ENCODE measurements at regions not wholly inside any gene's neighbourhood (a gene's known extent, or its start where the extent isn't known, plus 50 kb on each side); places are given as distances from the start of the nearest gene placed in this dataset.

- Histone ChIP-seq H3K4me3 (ENCODE audit: low read length in 2 of 2) (no peak overlapping the region), H3K9ac (ENCODE audit: low read depth in 1 of 2, low read length in 2 of 2) (no peak overlapping the region), H3K36me3 (ENCODE audit: control insufficient read depth in 2 of 2, insufficient read depth in 2 of 2, low read length in 2 of 2) (no peaks in the 10 kb centered on the region), H3K27ac (ENCODE audit: low read depth in 2 of 2, low read length in 2 of 2) (no peak overlapping the region), H3K9me3 (ENCODE audit: control insufficient read depth in 2 of 2, low read length in 2 of 2) (no peaks in the 10 kb centered on the region), H3K27me3 (ENCODE audit: control insufficient read depth in 2 of 2, insufficient read depth in 2 of 2, low read length in 2 of 2) (no peaks in the 10 kb centered on the region), H3K4me1 (ENCODE audit: control insufficient read depth in 2 of 2, insufficient read depth in 2 of 2, low read length in 2 of 2) (no peaks in the 10 kb centered on the region)
Observed at GRCh38 chr5:87155106-87155505, 112.6 kb upstream of the RASA1 start.

- H3K4me3 ChIP-seq (ENCODE audit: low read length in 2 of 2), result no peak overlapping the region
- no peaks in the 10 kb centered on the region for H3K9me3 ChIP-seq (ENCODE audit: control insufficient read depth in 2 of 2, low read length in 2 of 2)
- no peak overlapping the region for H3K27ac ChIP-seq (ENCODE audit: low read depth in 2 of 2, low read length in 2 of 2)
- H3K9ac ChIP-seq (ENCODE audit: low read depth in 1 of 2, low read length in 2 of 2), result no peak overlapping the region
- H3K4me1 ChIP-seq (ENCODE audit: control insufficient read depth in 2 of 2, insufficient read depth in 2 of 2, low read length in 2 of 2), result no peaks in the 10 kb centered on the region
- H3K36me3 ChIP-seq (ENCODE audit: control insufficient read depth in 2 of 2, insufficient read depth in 2 of 2, low read length in 2 of 2), result no peaks in the 10 kb centered on the region
- no peaks in the 10 kb centered on the region for H3K27me3 ChIP-seq (ENCODE audit: control insufficient read depth in 2 of 2, insufficient read depth in 2 of 2, low read length in 2 of 2)
Observed at GRCh38 chr5:87156631-87157030, 111.1 kb upstream of the RASA1 start.

- Histone ChIP-seq H3K4me3 (ENCODE audit: low read length in 2 of 2) (no peak overlapping the region), H3K27ac (ENCODE audit: low read depth in 2 of 2, low read length in 2 of 2) (no peak overlapping the region), H3K36me3 (ENCODE audit: control insufficient read depth in 2 of 2, insufficient read depth in 2 of 2, low read length in 2 of 2) (no peaks in the 10 kb centered on the region), H3K27me3 (ENCODE audit: control insufficient read depth in 2 of 2, insufficient read depth in 2 of 2, low read length in 2 of 2) (no peaks in the 10 kb centered on the region), H3K9ac (ENCODE audit: low read depth in 1 of 2, low read length in 2 of 2) (no peak overlapping the region), H3K4me1 (ENCODE audit: control insufficient read depth in 2 of 2, insufficient read depth in 2 of 2, low read length in 2 of 2) (no peaks in the 10 kb centered on the region), H3K9me3 (ENCODE audit: control insufficient read depth in 2 of 2, low read length in 2 of 2) (no peaks in the 10 kb centered on the region)
Observed at GRCh38 chr5:87164409-87164808, 103.3 kb upstream of the RASA1 start.

- H3K4me3 ChIP-seq (ENCODE audit: low read length in 2 of 2), result no peak overlapping the region
- H3K4me1 ChIP-seq (ENCODE audit: control insufficient read depth in 2 of 2, insufficient read depth in 2 of 2, low read length in 2 of 2), result no peaks in the 10 kb centered on the region
- no peak overlapping the region for H3K27ac ChIP-seq (ENCODE audit: low read depth in 2 of 2, low read length in 2 of 2)
- no peak overlapping the region for H3K9ac ChIP-seq (ENCODE audit: low read depth in 1 of 2, low read length in 2 of 2)
- no peaks in the 10 kb centered on the region for H3K9me3 ChIP-seq (ENCODE audit: control insufficient read depth in 2 of 2, low read length in 2 of 2)
- no peaks in the 10 kb centered on the region for H3K36me3 ChIP-seq (ENCODE audit: control insufficient read depth in 2 of 2, insufficient read depth in 2 of 2, low read length in 2 of 2)
- H3K27me3 ChIP-seq (ENCODE audit: control insufficient read depth in 2 of 2, insufficient read depth in 2 of 2, low read length in 2 of 2), result no peaks in the 10 kb centered on the region
Observed at GRCh38 chr5:87169300-87169991, 98.2 kb upstream of the RASA1 start.

GRCh38 chr5:87170799-87171198, 96.9 kb upstream of the RASA1 start:
- no peak overlapping the region for H3K4me3 ChIP-seq (ENCODE audit: low read length in 2 of 2)
- no peak overlapping the region for H3K27ac ChIP-seq (ENCODE audit: low read depth in 2 of 2, low read length in 2 of 2)
- no peaks in the 10 kb centered on the region for H3K36me3 ChIP-seq (ENCODE audit: control insufficient read depth in 2 of 2, insufficient read depth in 2 of 2, low read length in 2 of 2)
- H3K27me3 ChIP-seq (ENCODE audit: control insufficient read depth in 2 of 2, insufficient read depth in 2 of 2, low read length in 2 of 2), result no peaks in the 10 kb centered on the region
- no peaks in the 10 kb centered on the region for H3K4me1 ChIP-seq (ENCODE audit: control insufficient read depth in 2 of 2, insufficient read depth in 2 of 2, low read length in 2 of 2)
- no peak overlapping the region for H3K9ac ChIP-seq (ENCODE audit: low read depth in 1 of 2, low read length in 2 of 2)
- no peaks in the 10 kb centered on the region for H3K9me3 ChIP-seq (ENCODE audit: control insufficient read depth in 2 of 2, low read length in 2 of 2)

- Histone ChIP-seq H3K4me3 (ENCODE audit: low read length in 2 of 2) (no peak overlapping the region), H3K9me3 (ENCODE audit: control insufficient read depth in 2 of 2, low read length in 2 of 2) (no peaks in the 10 kb centered on the region), H3K9ac (ENCODE audit: low read depth in 1 of 2, low read length in 2 of 2) (no peak overlapping the region), H3K36me3 (ENCODE audit: control insufficient read depth in 2 of 2, insufficient read depth in 2 of 2, low read length in 2 of 2) (no peaks in the 10 kb centered on the region), H3K27me3 (ENCODE audit: control insufficient read depth in 2 of 2, insufficient read depth in 2 of 2, low read length in 2 of 2) (no peaks in the 10 kb centered on the region), H3K4me1 (ENCODE audit: control insufficient read depth in 2 of 2, insufficient read depth in 2 of 2, low read length in 2 of 2) (no peaks in the 10 kb centered on the region), H3K27ac (ENCODE audit: low read depth in 2 of 2, low read length in 2 of 2) (no peak overlapping the region)
Observed at GRCh38 chr5:87182649-87183048, 85.0 kb upstream of the RASA1 start.

- Histone ChIP-seq H3K36me3 (ENCODE audit: control insufficient read depth in 2 of 2, insufficient read depth in 2 of 2, low read length in 2 of 2) (no peaks in the 10 kb centered on the region), H3K9me3 (ENCODE audit: control insufficient read depth in 2 of 2, low read length in 2 of 2) (no peaks in the 10 kb centered on the region), H3K4me3 (ENCODE audit: low read length in 2 of 2) (no peak overlapping the region), H3K4me1 (ENCODE audit: control insufficient read depth in 2 of 2, insufficient read depth in 2 of 2, low read length in 2 of 2) (no peaks in the 10 kb centered on the region), H3K9ac (ENCODE audit: low read depth in 1 of 2, low read length in 2 of 2) (no peak overlapping the region), H3K27ac (ENCODE audit: low read depth in 2 of 2, low read length in 2 of 2) (no peak overlapping the region), H3K27me3 (ENCODE audit: control insufficient read depth in 2 of 2, insufficient read depth in 2 of 2, low read length in 2 of 2) (no peaks in the 10 kb centered on the region)
Observed at GRCh38 chr5:87183896-87184295, 83.8 kb upstream of the RASA1 start.

GRCh38 chr5:87184605-87185004, 83.1 kb upstream of the RASA1 start:
- H3K27me3 ChIP-seq (ENCODE audit: control insufficient read depth in 2 of 2, insufficient read depth in 2 of 2, low read length in 2 of 2), result no peaks in the 10 kb centered on the region
- H3K27ac ChIP-seq (ENCODE audit: low read depth in 2 of 2, low read length in 2 of 2), result no peak overlapping the region
- H3K36me3 ChIP-seq (ENCODE audit: control insufficient read depth in 2 of 2, insufficient read depth in 2 of 2, low read length in 2 of 2), result no peaks in the 10 kb centered on the region
- H3K9me3 ChIP-seq (ENCODE audit: control insufficient read depth in 2 of 2, low read length in 2 of 2), result no peaks in the 10 kb centered on the region
- no peak overlapping the region for H3K4me3 ChIP-seq (ENCODE audit: low read length in 2 of 2)
- H3K9ac ChIP-seq (ENCODE audit: low read depth in 1 of 2, low read length in 2 of 2), result no peak overlapping the region
- H3K4me1 ChIP-seq (ENCODE audit: control insufficient read depth in 2 of 2, insufficient read depth in 2 of 2, low read length in 2 of 2), result no peaks in the 10 kb centered on the region

- no peak overlapping the region for H3K27ac ChIP-seq (ENCODE audit: low read depth in 2 of 2, low read length in 2 of 2)
- no peaks in the 10 kb centered on the region for H3K27me3 ChIP-seq (ENCODE audit: control insufficient read depth in 2 of 2, insufficient read depth in 2 of 2, low read length in 2 of 2)
- no peaks in the 10 kb centered on the region for H3K4me1 ChIP-seq (ENCODE audit: control insufficient read depth in 2 of 2, insufficient read depth in 2 of 2, low read length in 2 of 2)
- H3K4me3 ChIP-seq (ENCODE audit: low read length in 2 of 2), result no peak overlapping the region
- H3K9me3 ChIP-seq (ENCODE audit: control insufficient read depth in 2 of 2, low read length in 2 of 2), result no peaks in the 10 kb centered on the region
- no peak overlapping the region for H3K9ac ChIP-seq (ENCODE audit: low read depth in 1 of 2, low read length in 2 of 2)
- no peaks in the 10 kb centered on the region for H3K36me3 ChIP-seq (ENCODE audit: control insufficient read depth in 2 of 2, insufficient read depth in 2 of 2, low read length in 2 of 2)
Observed at GRCh38 chr5:87185838-87186237, 81.8 kb upstream of the RASA1 start.

- H3K9ac ChIP-seq (ENCODE audit: low read depth in 1 of 2, low read length in 2 of 2), result no peak overlapping the region
- H3K27ac ChIP-seq (ENCODE audit: low read depth in 2 of 2, low read length in 2 of 2), result no peak overlapping the region
- no peaks in the 10 kb centered on the region for H3K27me3 ChIP-seq (ENCODE audit: control insufficient read depth in 2 of 2, insufficient read depth in 2 of 2, low read length in 2 of 2)
- no peaks in the 10 kb centered on the region for H3K4me1 ChIP-seq (ENCODE audit: control insufficient read depth in 2 of 2, insufficient read depth in 2 of 2, low read length in 2 of 2)
- H3K36me3 ChIP-seq (ENCODE audit: control insufficient read depth in 2 of 2, insufficient read depth in 2 of 2, low read length in 2 of 2), result no peaks in the 10 kb centered on the region
- H3K9me3 ChIP-seq (ENCODE audit: control insufficient read depth in 2 of 2, low read length in 2 of 2), result no peaks in the 10 kb centered on the region
- no peak overlapping the region for H3K4me3 ChIP-seq (ENCODE audit: low read length in 2 of 2)
Observed at GRCh38 chr5:87188391-87188790, 79.3 kb upstream of the RASA1 start.

GRCh38 chr5:87190041-87190440, 77.6 kb upstream of the RASA1 start:
- H3K36me3 ChIP-seq (ENCODE audit: control insufficient read depth in 2 of 2, insufficient read depth in 2 of 2, low read length in 2 of 2), result no peaks in the 10 kb centered on the region
- no peaks in the 10 kb centered on the region for H3K4me1 ChIP-seq (ENCODE audit: control insufficient read depth in 2 of 2, insufficient read depth in 2 of 2, low read length in 2 of 2)
- H3K4me3 ChIP-seq (ENCODE audit: low read length in 2 of 2), result no peak overlapping the region
- no peaks in the 10 kb centered on the region for H3K9me3 ChIP-seq (ENCODE audit: control insufficient read depth in 2 of 2, low read length in 2 of 2)
- no peaks in the 10 kb centered on the region for H3K27me3 ChIP-seq (ENCODE audit: control insufficient read depth in 2 of 2, insufficient read depth in 2 of 2, low read length in 2 of 2)
- H3K27ac ChIP-seq (ENCODE audit: low read depth in 2 of 2, low read length in 2 of 2), result no peak overlapping the region
- H3K9ac ChIP-seq (ENCODE audit: low read depth in 1 of 2, low read length in 2 of 2), result no peak overlapping the region

Measured in mucosa of rectum (tissue), 2 donors.